Mammary epithelial cell (primary cell): ENCODE measurements at regions not wholly inside any gene's neighbourhood (a gene's known extent, or its start where the extent isn't known, plus 50 kb on each side); places are given as distances from the start of the nearest gene placed in this dataset.

Source experiments
- EZH2 ChIP-seq: IDR thresholded peaks from 2 replicates; pipeline ENCODE4 v1.6.1; 2012; ENCODE audit warnings: low read length, inconsistent platforms, borderline replicate concordance
- TF ChIP-seq, protein P1 (sequence below), 2 donors: IDR thresholded peaks in 1 of 2; conservative IDR thresholded peaks in 1 of 2; 2 replicates each; pipeline ENCODE4 v1.5.1; 2011 to 2012; ENCODE audit warnings: inconsistent platforms in 2 of 2, low read length in 2 of 2, mild to moderate bottlenecking in 2 of 2, control low read depth in 1 of 2, low read depth in 1 of 2; ENCODE audit not compliant: insufficient read depth in 1 of 2; ENCODE audit errors: extremely low read depth in 1 of 2

DNA sequence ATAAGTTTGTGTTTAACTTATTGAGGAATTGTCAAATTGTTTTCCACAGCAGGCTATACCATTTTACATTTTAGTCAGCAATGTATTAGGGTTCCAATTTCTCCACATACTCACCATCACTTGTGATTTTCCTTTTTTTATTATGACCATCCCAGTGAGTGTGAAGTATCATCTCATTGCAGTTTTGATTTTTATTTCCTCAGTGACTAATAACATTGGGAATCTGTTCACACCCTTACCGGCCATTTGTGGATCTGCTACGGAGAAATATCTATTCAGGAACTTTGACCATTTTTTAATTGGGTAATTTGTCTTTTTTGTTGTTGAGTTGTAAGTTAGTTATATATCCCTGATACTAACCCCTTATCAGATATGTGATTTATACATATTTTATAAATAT lies 54.8 kb upstream of the LMCD1 start:
- TF ChIP-seq, protein P1, sequence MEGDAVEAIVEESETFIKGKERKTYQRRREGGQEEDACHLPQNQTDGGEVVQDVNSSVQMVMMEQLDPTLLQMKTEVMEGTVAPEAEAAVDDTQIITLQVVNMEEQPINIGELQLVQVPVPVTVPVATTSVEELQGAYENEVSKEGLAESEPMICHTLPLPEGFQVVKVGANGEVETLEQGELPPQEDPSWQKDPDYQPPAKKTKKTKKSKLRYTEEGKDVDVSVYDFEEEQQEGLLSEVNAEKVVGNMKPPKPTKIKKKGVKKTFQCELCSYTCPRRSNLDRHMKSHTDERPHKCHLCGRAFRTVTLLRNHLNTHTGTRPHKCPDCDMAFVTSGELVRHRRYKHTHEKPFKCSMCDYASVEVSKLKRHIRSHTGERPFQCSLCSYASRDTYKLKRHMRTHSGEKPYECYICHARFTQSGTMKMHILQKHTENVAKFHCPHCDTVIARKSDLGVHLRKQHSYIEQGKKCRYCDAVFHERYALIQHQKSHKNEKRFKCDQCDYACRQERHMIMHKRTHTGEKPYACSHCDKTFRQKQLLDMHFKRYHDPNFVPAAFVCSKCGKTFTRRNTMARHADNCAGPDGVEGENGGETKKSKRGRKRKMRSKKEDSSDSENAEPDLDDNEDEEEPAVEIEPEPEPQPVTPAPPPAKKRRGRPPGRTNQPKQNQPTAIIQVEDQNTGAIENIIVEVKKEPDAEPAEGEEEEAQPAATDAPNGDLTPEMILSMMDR (conservative IDR thresholded peaks at IDR 0.05 in 1 of 2, IDR thresholded peaks at IDR 0.05 in 1 of 2; ENCODE audit: extremely low read depth in 1 of 2, insufficient read depth in 1 of 2, low read depth in 1 of 2, low read length in 2 of 2): no peak
- TF ChIP-seq EZH2: no peak
